HEK293 (cell line): ENCODE measurements at regions not wholly inside any gene's neighbourhood (a gene's known extent, or its start where the extent isn't known, plus 50 kb on each side); places are given as distances from the start of the nearest gene placed in this dataset.

Experiments
- CTCF ChIA-PET: fragments of 350-600 bp; formaldehyde crosslinking; extraction: SDS; loops from one replicate; lab custom pipeline; 2021; ENCODE audit warnings: antibody characterized with exemption; lab: Yijun Ruan, JAX
- POLR2A ChIA-PET: fragments of 300-600 bp; formaldehyde crosslinking; extraction: SDS; loops from one replicate; lab custom pipeline; 2020; ENCODE audit warnings: antibody characterized with exemption, inconsistent platforms; lab: Yijun Ruan, JAX
- H3K27ac ChIP-seq: fragments of 200-500 bp; sonication (Bioruptor generic); 2 replicates; pipeline ENCODE4 v1.5.1; 2014; ENCODE audit warnings: low read depth, low read length, control low read depth, inconsistent platforms; ENCODE audit errors: extremely low read depth
- H3K36me3 ChIP-seq, 2 experiments: fragments of 200-500 bp in 1 of 2; sonication (Bioruptor generic) in 1 of 2; 1 replicate in 1 of 2; 2 replicates in 1 of 2; pipeline ENCODE4 v1.5.1; 2014 to 2017; ENCODE audit warnings: inconsistent platforms in 2 of 2, low read length in 2 of 2; ENCODE audit not compliant: control insufficient read depth in 2 of 2, insufficient read depth in 1 of 2
- H3K4me1 ChIP-seq: fragments of 200-500 bp; sonication (Bioruptor generic); 2 replicates; pipeline ENCODE4 v1.5.1; 2014; ENCODE audit warnings: mild to moderate bottlenecking, low read length, inconsistent platforms; ENCODE audit not compliant: control insufficient read depth, insufficient read depth
- H3K4me3 ChIP-seq: 2 replicates; pipeline ENCODE4 v1.5.1; 2011; ENCODE audit warnings: low read depth, mild to moderate bottlenecking, control low read depth, low read length, moderate library complexity
- H3K9me3 ChIP-seq: fragments of 200-500 bp; sonication (Bioruptor generic); 2 replicates; pipeline ENCODE4 v1.5.1; 2014; ENCODE audit warnings: low read depth, low read length, inconsistent platforms; ENCODE audit not compliant: control insufficient read depth, insufficient read depth
- AEBP2 ChIP-seq: fragments of 450-650 bp; formaldehyde crosslinking; IDR thresholded peaks from 2 replicates; pipeline ENCODE4 v1.5.1; 2016; ENCODE audit warnings: missing biosample characterization, missing genetic modification characterization, borderline replicate concordance
- BCL6B ChIP-seq: fragments of 450-650 bp; formaldehyde crosslinking; IDR thresholded peaks from 2 replicates; pipeline ENCODE4 v1.5.1; 2017; ENCODE audit warnings: missing biosample characterization, missing genetic modification characterization
- GLI4 ChIP-seq: fragments of 450-650 bp; formaldehyde crosslinking; IDR thresholded peaks from 2 replicates; pipeline ENCODE4 v1.5.1; 2016; ENCODE audit warnings: missing biosample characterization, missing genetic modification characterization
- KLF8 ChIP-seq: fragments of 450-650 bp; formaldehyde crosslinking; IDR thresholded peaks from 2 replicates; pipeline ENCODE4 v1.5.1; 2016; ENCODE audit warnings: missing biosample characterization, missing genetic modification characterization
- MZF1 ChIP-seq: fragments of 450-650 bp; formaldehyde crosslinking; IDR thresholded peaks from 2 replicates; pipeline ENCODE4 v1.5.1; 2017; ENCODE audit warnings: missing biosample characterization, missing genetic modification characterization, borderline replicate concordance
- PRDM4 ChIP-seq: fragments of 450-650 bp; formaldehyde crosslinking; IDR thresholded peaks from 2 replicates; pipeline ENCODE4 v1.5.1; 2017; ENCODE audit warnings: missing biosample characterization, missing genetic modification characterization
- TSHZ1 ChIP-seq: fragments of 450-650 bp; formaldehyde crosslinking; IDR thresholded peaks from 2 replicates; pipeline ENCODE4 v1.5.1; 2016; ENCODE audit warnings: missing biosample characterization, missing genetic modification characterization, borderline replicate concordance
- YY2 ChIP-seq: fragments of 450-650 bp; formaldehyde crosslinking; IDR thresholded peaks from 2 replicates; pipeline ENCODE4 v1.5.1; 2016; ENCODE audit warnings: missing biosample characterization, missing genetic modification characterization
- ZIC2 ChIP-seq: fragments of 450-650 bp; formaldehyde crosslinking; IDR thresholded peaks from 2 replicates; pipeline ENCODE4 v1.5.1; 2016; ENCODE audit warnings: missing biosample characterization, missing genetic modification characterization
- ZNF146 ChIP-seq: fragments of 450-650 bp; formaldehyde crosslinking; IDR thresholded peaks from 2 replicates; pipeline ENCODE4 v1.5.1; 2016; ENCODE audit warnings: missing biosample characterization, missing genetic modification characterization
- ZNF148 ChIP-seq: fragments of 450-650 bp; formaldehyde crosslinking; IDR thresholded peaks from 2 replicates; pipeline ENCODE4 v1.5.0; 2017; ENCODE audit warnings: missing biosample characterization, missing genetic modification characterization, borderline replicate concordance
- ZNF214 ChIP-seq: fragments of 450-650 bp; formaldehyde crosslinking; IDR thresholded peaks from 2 replicates; pipeline ENCODE4 v1.5.1; 2017; ENCODE audit warnings: missing biosample characterization, mild to moderate bottlenecking, missing genetic modification characterization, borderline replicate concordance
- ZNF366 ChIP-seq: fragments of 450-650 bp; formaldehyde crosslinking; conservative IDR thresholded peaks from 2 replicates; pipeline ENCODE4 v1.5.1; 2016; ENCODE audit warnings: missing biosample characterization, missing genetic modification characterization
- ZNF548 ChIP-seq: fragments of 450-650 bp; formaldehyde crosslinking; IDR thresholded peaks from 2 replicates; pipeline ENCODE4 v1.5.1; 2016; ENCODE audit warnings: missing biosample characterization, missing genetic modification characterization
- ZNF558 ChIP-seq: fragments of 450-650 bp; formaldehyde crosslinking; IDR thresholded peaks from 2 replicates; pipeline ENCODE4 v1.5.1; 2016; ENCODE audit warnings: missing biosample characterization, missing genetic modification characterization
- ZNF561 ChIP-seq: fragments of 450-650 bp; IDR thresholded peaks from 2 replicates; pipeline ENCODE4 v1.5.1; 2018; ENCODE audit warnings: missing biosample characterization, missing genetic modification characterization, borderline replicate concordance
- ZNF660 ChIP-seq: fragments of 450-650 bp; IDR thresholded peaks from 2 replicates; pipeline ENCODE4 v1.5.1; 2018; ENCODE audit warnings: missing biosample characterization, mild to moderate bottlenecking, missing genetic modification characterization
- ZNF776 ChIP-seq: fragments of 450-650 bp; formaldehyde crosslinking; IDR thresholded peaks from 2 replicates; pipeline ENCODE4 v1.5.0; 2017; ENCODE audit warnings: missing biosample characterization, missing genetic modification characterization, borderline replicate concordance
- ZSCAN16 ChIP-seq: fragments of 450-650 bp; formaldehyde crosslinking; IDR thresholded peaks from 2 replicates; pipeline ENCODE4 v1.5.1; 2016; ENCODE audit warnings: missing biosample characterization, missing genetic modification characterization

- Histone ChIP-seq H3K27ac (no peak overlapping the region), H3K36me3 (no peaks in the 10 kb centered on the region), H3K4me1 (no peaks in the 10 kb centered on the region), H3K4me3 (no peak overlapping the region), H3K9me3 (no peaks in the 10 kb centered on the region)
- POLR2A ChIA-PET: no interaction called here
- TF ChIP-seq ZNF146 (tag by site-specific recombination) (no peak), MZF1 (tag by site-specific recombination) (no peak), AEBP2 (tag by site-specific recombination) (no peak), ZNF366 (tag by site-specific recombination) (no peak), ZNF776 (no peak), ZNF561 (tag by site-specific recombination) (no peak), BCL6B (tag by site-specific recombination) (no peak), ZIC2 (tag by site-specific recombination) (no peak), ZNF148 (tag by site-specific recombination) (no peak), YY2 (no peak), ZNF548 (no peak), KLF8 (no peak), PRDM4 (tag by site-specific recombination) (no peak), ZNF214 (tag by site-specific recombination) (no peak), ZNF558 (no peak), GLI4 (tag by site-specific recombination) (no peak), TSHZ1 (no peak), ZSCAN16 (tag by site-specific recombination) (no peak), ZNF660 (tag by site-specific recombination) (no peak)
- CTCF ChIA-PET: no interaction called here
Observed at GRCh38 chr4:181578911-181579310, 664.3 kb upstream of the TENM3 start.
